ENCODE measurements at regions not wholly inside any gene's neighbourhood (a gene's known extent, or its start where the extent isn't known, plus 50 kb on each side); places are given as distances from the start of the nearest gene placed in this dataset.
A peak's percentile ranks its signal among the peaks of the same experiment; 100 is the strongest.

GRCh38 chr22:27105142-27106025 is 448.0 kb downstream of the MIAT start:
- TF ChIP-seq CTCF (IDR thresholded peaks at IDR 0.05): no peak
- TF ChIP-seq POLR2A (IDR thresholded peaks at IDR 0.05): no peak
- peak; percentile 81 to 85 for TF ChIP-seq POLR2AphosphoS5 (IDR thresholded peaks at IDR 0.05; ENCODE audit: insufficient read depth in 1 of 2, low read depth in 1 of 2)

Measured in vagina (tissue), 2 donors.